ENCODE measurements at regions not wholly inside any gene's neighbourhood (a gene's known extent, or its start where the extent isn't known, plus 50 kb on each side); places are given as distances from the start of the nearest gene placed in this dataset.

GRCh38 chr3:178169421-178169820 lies 366.8 kb upstream of the KCNMB2 start:
- TF ChIP-seq POLR2AphosphoS5 (IDR thresholded peaks at IDR 0.05; ENCODE audit: borderline replicate concordance, low read depth, low read length) (no peak), EZH2 (IDR thresholded peaks at IDR 0.05) (no peak), FOXP2 (optimal IDR thresholded peaks at IDR 0.05; ENCODE audit: control extremely low read depth, extremely low read length, insufficient read depth) (no peak)

Measured in SK-N-MC (cell line).